Fibroblast of lung (primary cell): ENCODE measurements at regions not wholly inside any gene's neighbourhood (a gene's known extent, or its start where the extent isn't known, plus 50 kb on each side); places are given as distances from the start of the nearest gene placed in this dataset.

Source experiments
- DNase-seq, 2 donors: peaks; one replicate each; pipeline versions ENCODE4 v3.0.0 to v3.0.0-alpha.2; 2010; ENCODE audit warnings: low read depth in 2 of 2
- H2AFZ ChIP-seq: 2 replicates; pipeline ENCODE4 v1.5.1; 2012; ENCODE audit warnings: low read length, control low read depth, inconsistent platforms
- H3K27ac ChIP-seq: 2 replicates; pipeline ENCODE4 v1.5.1; 2011; ENCODE audit warnings: low read length, control low read depth; ENCODE audit not compliant: insufficient read depth
- H3K27me3 ChIP-seq: 2 replicates; pipeline ENCODE4 v1.5.1; 2011; ENCODE audit warnings: mild to moderate bottlenecking, low read length; ENCODE audit not compliant: control insufficient read depth, insufficient read depth
- H3K36me3 ChIP-seq: 2 replicates; pipeline ENCODE4 v1.5.1; 2011; ENCODE audit warnings: low read length; ENCODE audit not compliant: control insufficient read depth, insufficient read depth
- H3K4me1 ChIP-seq: 2 replicates; pipeline ENCODE4 v1.5.1; 2011; ENCODE audit warnings: low read length; ENCODE audit not compliant: control insufficient read depth, insufficient read depth; ENCODE audit errors: extremely low read depth
- H3K4me2 ChIP-seq: 2 replicates; pipeline ENCODE4 v1.5.1; 2011; ENCODE audit warnings: low read length, control low read depth; ENCODE audit not compliant: insufficient read depth; ENCODE audit errors: extremely low read depth
- H3K4me3 ChIP-seq, 4 experiments: fragments of 200-600 bp in 1 of 4; sonication (generic) in 1 of 4; replicated peaks in 1 of 4; 2 replicates each; pipeline ENCODE4 v1.5.1; 2011 to 2016; ENCODE audit warnings: low read length in 4 of 4, low read depth in 3 of 4, mild to moderate bottlenecking in 3 of 4, control low read depth in 2 of 4, inconsistent platforms in 1 of 4, mixed read lengths in 1 of 4; ENCODE audit not compliant: insufficient read depth in 1 of 4; ENCODE audit errors: control extremely low read depth in 1 of 4
- H3K79me2 ChIP-seq: 2 replicates; pipeline ENCODE4 v1.5.1; 2012; ENCODE audit warnings: mild to moderate bottlenecking, low read length, inconsistent platforms; ENCODE audit not compliant: control insufficient read depth, insufficient read depth
- H3K9ac ChIP-seq: 2 replicates; pipeline ENCODE4 v1.5.1; 2011; ENCODE audit warnings: mild to moderate bottlenecking, low read length, control low read depth; ENCODE audit not compliant: insufficient read depth
- H3K9me3 ChIP-seq: 2 replicates; pipeline ENCODE4 v1.5.1; 2012; ENCODE audit warnings: low read depth, low read length; ENCODE audit not compliant: control insufficient read depth, insufficient read depth
- H4K20me1 ChIP-seq: 2 replicates; pipeline ENCODE4 v1.5.1; 2011; ENCODE audit warnings: low read length; ENCODE audit not compliant: control insufficient read depth, insufficient read depth; ENCODE audit errors: extremely low read depth
- EZH2 ChIP-seq: IDR thresholded peaks from 2 replicates; pipeline ENCODE4 v1.5.1; 2012; ENCODE audit warnings: low read length, control low read depth, mild to moderate bottlenecking; ENCODE audit errors: missing control alignments
- TF ChIP-seq, protein P1 (sequence below), 2 donors: IDR thresholded peaks in 1 of 2; conservative IDR thresholded peaks in 1 of 2; 1 replicate in 1 of 2; 2 replicates in 1 of 2; pipeline ENCODE4 v1.5.1; 2011 to 2012; ENCODE audit warnings: low read length in 2 of 2, control low read depth in 1 of 2, inconsistent platforms in 1 of 2, low read depth in 1 of 2, mild to moderate bottlenecking in 1 of 2

DNA sequence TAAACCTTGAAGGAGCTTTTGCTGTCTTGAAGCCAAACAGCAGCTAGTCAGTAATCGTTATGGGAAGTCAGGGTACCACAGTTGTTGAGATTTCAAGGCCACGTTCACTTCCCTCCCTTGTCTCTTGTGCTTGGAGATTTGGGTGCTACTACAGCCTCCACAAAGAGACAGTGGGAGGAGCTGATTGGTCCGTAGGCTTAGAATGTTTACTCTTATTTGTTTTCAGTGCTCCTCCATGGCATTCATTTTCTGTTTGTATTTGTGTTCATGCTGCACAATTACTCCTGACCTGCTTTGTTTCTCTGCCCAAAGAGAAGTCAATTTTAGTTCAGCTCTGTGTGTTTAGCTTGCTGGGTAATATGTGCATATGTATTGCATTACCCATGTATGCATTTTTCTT, 147.7 kb downstream of the PRL start:
- Histone ChIP-seq H3K79me2 (no peaks in the 10 kb centered on the region), H3K36me3 (no peaks in the 10 kb centered on the region), H3K4me1 (peaks cover 20% of the 10 kb centered on the region), H3K27me3 (no peaks in the 10 kb centered on the region), H4K20me1 (no peaks in the 10 kb centered on the region), H3K4me3 (peak overlapping the region in 1 of 4 experiments; percentile 60), H3K4me2 (peak overlapping the region; percentile 72), H3K9me3 (no peaks in the 10 kb centered on the region), H2AFZ (peak overlapping the region; percentile 54), H3K9ac (no peak overlapping the region), H3K27ac (no peak overlapping the region)
- no peak for TF ChIP-seq EZH2
- TF ChIP-seq, protein P1, sequence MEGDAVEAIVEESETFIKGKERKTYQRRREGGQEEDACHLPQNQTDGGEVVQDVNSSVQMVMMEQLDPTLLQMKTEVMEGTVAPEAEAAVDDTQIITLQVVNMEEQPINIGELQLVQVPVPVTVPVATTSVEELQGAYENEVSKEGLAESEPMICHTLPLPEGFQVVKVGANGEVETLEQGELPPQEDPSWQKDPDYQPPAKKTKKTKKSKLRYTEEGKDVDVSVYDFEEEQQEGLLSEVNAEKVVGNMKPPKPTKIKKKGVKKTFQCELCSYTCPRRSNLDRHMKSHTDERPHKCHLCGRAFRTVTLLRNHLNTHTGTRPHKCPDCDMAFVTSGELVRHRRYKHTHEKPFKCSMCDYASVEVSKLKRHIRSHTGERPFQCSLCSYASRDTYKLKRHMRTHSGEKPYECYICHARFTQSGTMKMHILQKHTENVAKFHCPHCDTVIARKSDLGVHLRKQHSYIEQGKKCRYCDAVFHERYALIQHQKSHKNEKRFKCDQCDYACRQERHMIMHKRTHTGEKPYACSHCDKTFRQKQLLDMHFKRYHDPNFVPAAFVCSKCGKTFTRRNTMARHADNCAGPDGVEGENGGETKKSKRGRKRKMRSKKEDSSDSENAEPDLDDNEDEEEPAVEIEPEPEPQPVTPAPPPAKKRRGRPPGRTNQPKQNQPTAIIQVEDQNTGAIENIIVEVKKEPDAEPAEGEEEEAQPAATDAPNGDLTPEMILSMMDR (conservative IDR thresholded peaks at IDR 0.05 in 1 of 2, IDR thresholded peaks at IDR 0.05 in 1 of 2; ENCODE audit: low read depth in 1 of 2, low read length in 2 of 2) = no peak
- peak in 1 of 2 donors; percentile 9 for DNase-seq

DNA sequence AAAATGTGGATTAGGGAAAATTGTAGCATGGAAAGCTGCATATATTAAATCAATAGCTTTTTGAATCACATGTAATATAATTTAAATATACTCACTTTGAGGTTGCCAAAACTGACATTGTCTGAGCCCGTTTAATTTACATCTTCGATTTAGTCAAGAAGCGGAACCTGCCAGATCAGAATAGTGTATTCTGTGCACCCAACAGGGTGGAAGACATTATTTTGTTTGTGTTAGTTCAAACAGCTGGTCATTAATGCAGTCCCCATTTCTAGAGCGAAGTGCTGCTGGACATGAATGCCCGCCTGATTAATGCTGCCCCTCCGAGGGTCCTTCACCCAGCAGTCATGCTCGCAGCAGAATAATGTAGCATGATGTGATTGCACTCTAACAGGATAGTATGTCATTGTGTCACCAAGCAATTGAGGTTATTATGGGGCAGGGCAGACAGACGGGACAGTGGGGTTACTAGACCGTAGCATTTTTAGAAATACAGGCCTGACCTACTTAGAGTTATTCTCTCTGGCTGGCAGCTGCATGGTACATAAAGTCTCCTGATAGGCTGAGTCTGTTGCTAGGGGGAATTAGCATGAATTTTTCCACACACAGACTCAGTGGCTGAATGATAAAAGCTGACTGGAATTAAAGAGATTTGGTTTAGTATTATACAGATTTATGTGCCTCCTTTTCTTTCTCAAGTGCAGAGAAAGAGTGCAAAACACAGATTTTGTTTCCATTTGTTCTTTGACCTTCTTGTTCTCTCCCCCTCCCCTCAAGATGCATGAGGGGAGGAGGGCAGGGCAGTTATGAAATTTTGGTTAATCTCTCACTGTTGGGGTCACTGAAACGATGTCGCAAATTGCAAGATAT, 147.1 kb downstream of the PRL start:
- DNase-seq = peak; percentile 66 to 80
- Histone ChIP-seq H3K36me3 (no peaks in the 10 kb centered on the region), H3K4me1 (peaks cover 20% of the 10 kb centered on the region), H2AFZ (no peak overlapping the region), H3K79me2 (no peaks in the 10 kb centered on the region), H3K4me2 (no peak overlapping the region), H3K27me3 (no peaks in the 10 kb centered on the region), H3K9ac (no peak overlapping the region), H3K27ac (no peak overlapping the region), H3K4me3 (peak overlapping the region in 1 of 4 experiments; percentile 60), H3K9me3 (no peaks in the 10 kb centered on the region), H4K20me1 (no peaks in the 10 kb centered on the region)
- no peak for TF ChIP-seq EZH2
- TF ChIP-seq, protein P1 (conservative IDR thresholded peaks at IDR 0.05 in 1 of 2, IDR thresholded peaks at IDR 0.05 in 1 of 2; ENCODE audit: low read depth in 1 of 2, low read length in 2 of 2) = no peak

DNA sequence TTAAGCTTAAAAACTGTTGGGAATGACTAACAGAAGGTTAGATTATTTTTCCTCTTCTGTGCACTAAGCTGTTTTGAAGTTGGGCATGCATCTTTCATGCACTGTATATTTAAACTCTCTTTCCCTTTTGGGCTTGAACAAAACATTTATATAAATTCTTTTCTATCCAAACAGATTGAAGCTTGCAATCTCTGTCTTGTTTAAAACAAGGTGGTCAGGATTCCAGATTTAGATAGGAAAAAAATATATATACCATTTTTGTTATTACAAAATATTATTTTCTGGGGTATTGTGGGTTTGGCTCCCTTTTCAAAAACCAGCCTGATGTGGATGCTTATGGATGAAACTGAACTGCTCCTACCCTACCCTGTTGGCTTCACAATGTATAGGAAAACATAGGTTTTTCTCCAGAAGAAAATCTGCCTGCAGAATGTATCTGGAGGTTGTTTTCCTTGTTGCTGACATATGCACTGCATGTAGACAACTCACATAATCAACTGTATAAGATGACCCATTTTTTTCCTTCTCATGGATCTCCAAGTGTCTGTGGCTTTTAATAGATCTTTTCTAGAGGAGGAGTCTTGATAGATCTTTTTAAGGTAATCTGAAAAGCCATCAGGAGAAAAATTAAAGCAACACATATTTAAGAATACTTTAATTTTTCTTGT, 146.3 kb downstream of the PRL start:
- H3K79me2 ChIP-seq = no peaks in the 10 kb centered on the region
- no peaks in the 10 kb centered on the region for H4K20me1 ChIP-seq
- DNase-seq = no peak
- no peak overlapping the region for H3K4me2 ChIP-seq
- H3K9me3 ChIP-seq = no peaks in the 10 kb centered on the region
- no peak overlapping the region for H3K9ac ChIP-seq
- no peak overlapping the region for H3K27ac ChIP-seq
- no peak overlapping the region for H3K4me3 ChIP-seq
- H3K36me3 ChIP-seq = no peaks in the 10 kb centered on the region
- H3K27me3 ChIP-seq = no peaks in the 10 kb centered on the region
- H3K4me1 ChIP-seq = peaks cover 20% of the 10 kb centered on the region
- no peak overlapping the region for H2AFZ ChIP-seq
- TF ChIP-seq EZH2 = no peak
- TF ChIP-seq, protein P1 (conservative IDR thresholded peaks at IDR 0.05 in 1 of 2, IDR thresholded peaks at IDR 0.05 in 1 of 2; ENCODE audit: low read depth in 1 of 2, low read length in 2 of 2) = no peak
